ENCODE measurements at regions not wholly inside any gene's neighbourhood (a gene's known extent, or its start where the extent isn't known, plus 50 kb on each side); places are given as distances from the start of the nearest gene placed in this dataset.

DNA sequence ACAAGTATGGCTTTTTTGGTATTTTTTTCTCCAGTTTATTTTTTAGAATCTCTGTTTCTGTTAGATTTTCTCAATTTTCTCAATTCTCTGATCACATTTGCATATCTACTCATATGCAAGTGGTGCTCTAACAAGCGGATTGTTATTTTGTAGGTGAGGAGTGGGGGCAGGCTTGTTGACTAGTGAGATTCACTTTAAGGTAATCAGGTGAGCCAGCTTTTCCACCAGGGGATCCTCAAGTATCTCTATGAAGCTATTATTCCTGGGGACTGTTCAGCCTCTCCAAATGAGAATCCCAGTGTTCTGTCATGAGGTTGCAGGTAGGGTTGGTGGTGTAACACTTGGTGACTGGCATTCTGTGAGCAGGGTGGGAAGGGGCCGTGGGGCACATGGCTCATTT is 274.3 kb upstream of the FERMT1 start:
- H3K9me3 ChIP-seq (ENCODE audit: low read length): no peaks in the 10 kb centered on the region
- H3K79me2 ChIP-seq (replicated peaks; ENCODE audit: insufficient read depth, low read length): no peaks in the 10 kb centered on the region
- H2AFZ ChIP-seq (ENCODE audit: low read depth, low read length): no peak overlapping the region
- H3K9ac ChIP-seq (ENCODE audit: low read length): no peak overlapping the region
- H3K27me3 ChIP-seq (ENCODE audit: insufficient read depth, low read depth, low read length): no peaks in the 10 kb centered on the region
- no peak overlapping the region for H3K27ac ChIP-seq (ENCODE audit: low read length)
- no peaks in the 10 kb centered on the region for H3F3A ChIP-seq (ENCODE audit: insufficient read depth, low read length, poor library complexity, severe bottlenecking)
- H3K36me3 ChIP-seq (ENCODE audit: insufficient read depth, low read length): no peaks in the 10 kb centered on the region
- no peak overlapping the region for H3K4me3 ChIP-seq (ENCODE audit: low read length)
- H3K4me2 ChIP-seq (ENCODE audit: low read length): no peak overlapping the region
- TF ChIP-seq, protein P1, sequence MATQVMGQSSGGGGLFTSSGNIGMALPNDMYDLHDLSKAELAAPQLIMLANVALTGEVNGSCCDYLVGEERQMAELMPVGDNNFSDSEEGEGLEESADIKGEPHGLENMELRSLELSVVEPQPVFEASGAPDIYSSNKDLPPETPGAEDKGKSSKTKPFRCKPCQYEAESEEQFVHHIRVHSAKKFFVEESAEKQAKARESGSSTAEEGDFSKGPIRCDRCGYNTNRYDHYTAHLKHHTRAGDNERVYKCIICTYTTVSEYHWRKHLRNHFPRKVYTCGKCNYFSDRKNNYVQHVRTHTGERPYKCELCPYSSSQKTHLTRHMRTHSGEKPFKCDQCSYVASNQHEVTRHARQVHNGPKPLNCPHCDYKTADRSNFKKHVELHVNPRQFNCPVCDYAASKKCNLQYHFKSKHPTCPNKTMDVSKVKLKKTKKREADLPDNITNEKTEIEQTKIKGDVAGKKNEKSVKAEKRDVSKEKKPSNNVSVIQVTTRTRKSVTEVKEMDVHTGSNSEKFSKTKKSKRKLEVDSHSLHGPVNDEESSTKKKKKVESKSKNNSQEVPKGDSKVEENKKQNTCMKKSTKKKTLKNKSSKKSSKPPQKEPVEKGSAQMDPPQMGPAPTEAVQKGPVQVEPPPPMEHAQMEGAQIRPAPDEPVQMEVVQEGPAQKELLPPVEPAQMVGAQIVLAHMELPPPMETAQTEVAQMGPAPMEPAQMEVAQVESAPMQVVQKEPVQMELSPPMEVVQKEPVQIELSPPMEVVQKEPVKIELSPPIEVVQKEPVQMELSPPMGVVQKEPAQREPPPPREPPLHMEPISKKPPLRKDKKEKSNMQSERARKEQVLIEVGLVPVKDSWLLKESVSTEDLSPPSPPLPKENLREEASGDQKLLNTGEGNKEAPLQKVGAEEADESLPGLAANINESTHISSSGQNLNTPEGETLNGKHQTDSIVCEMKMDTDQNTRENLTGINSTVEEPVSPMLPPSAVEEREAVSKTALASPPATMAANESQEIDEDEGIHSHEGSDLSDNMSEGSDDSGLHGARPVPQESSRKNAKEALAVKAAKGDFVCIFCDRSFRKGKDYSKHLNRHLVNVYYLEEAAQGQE (IDR thresholded peaks at IDR 0.05; ENCODE audit: borderline replicate concordance): no peak
- TF ChIP-seq TAF1 (IDR thresholded peaks at IDR 0.05; ENCODE audit: low read depth) (no peak), RAD21 (conservative IDR thresholded peaks at IDR 0.05) (no peak), SMC3 (conservative IDR thresholded peaks at IDR 0.05; ENCODE audit: poor library complexity) (no peak), EP300 (conservative IDR thresholded peaks at IDR 0.05; ENCODE audit: poor library complexity, severe bottlenecking) (no peak), POLR2AphosphoS5 (IDR thresholded peaks at IDR 0.05) (no peak), MXI1 (conservative IDR thresholded peaks at IDR 0.05; ENCODE audit: poor library complexity, severe bottlenecking) (no peak), EZH2 (IDR thresholded peaks at IDR 0.05; ENCODE audit: borderline replicate concordance, insufficient read depth, low read length, poor library complexity, severe bottlenecking) (no peak)
- TF ChIP-seq, protein P2, sequence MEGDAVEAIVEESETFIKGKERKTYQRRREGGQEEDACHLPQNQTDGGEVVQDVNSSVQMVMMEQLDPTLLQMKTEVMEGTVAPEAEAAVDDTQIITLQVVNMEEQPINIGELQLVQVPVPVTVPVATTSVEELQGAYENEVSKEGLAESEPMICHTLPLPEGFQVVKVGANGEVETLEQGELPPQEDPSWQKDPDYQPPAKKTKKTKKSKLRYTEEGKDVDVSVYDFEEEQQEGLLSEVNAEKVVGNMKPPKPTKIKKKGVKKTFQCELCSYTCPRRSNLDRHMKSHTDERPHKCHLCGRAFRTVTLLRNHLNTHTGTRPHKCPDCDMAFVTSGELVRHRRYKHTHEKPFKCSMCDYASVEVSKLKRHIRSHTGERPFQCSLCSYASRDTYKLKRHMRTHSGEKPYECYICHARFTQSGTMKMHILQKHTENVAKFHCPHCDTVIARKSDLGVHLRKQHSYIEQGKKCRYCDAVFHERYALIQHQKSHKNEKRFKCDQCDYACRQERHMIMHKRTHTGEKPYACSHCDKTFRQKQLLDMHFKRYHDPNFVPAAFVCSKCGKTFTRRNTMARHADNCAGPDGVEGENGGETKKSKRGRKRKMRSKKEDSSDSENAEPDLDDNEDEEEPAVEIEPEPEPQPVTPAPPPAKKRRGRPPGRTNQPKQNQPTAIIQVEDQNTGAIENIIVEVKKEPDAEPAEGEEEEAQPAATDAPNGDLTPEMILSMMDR (IDR thresholded peaks at IDR 0.05; ENCODE audit: poor library complexity, severe bottlenecking): no peak
- H4K20me1 ChIP-seq (ENCODE audit: insufficient read depth): no peaks in the 10 kb centered on the region
- no peaks in the 10 kb centered on the region for H3K9me2 ChIP-seq (ENCODE audit: insufficient read depth, low read length)

DNA sequence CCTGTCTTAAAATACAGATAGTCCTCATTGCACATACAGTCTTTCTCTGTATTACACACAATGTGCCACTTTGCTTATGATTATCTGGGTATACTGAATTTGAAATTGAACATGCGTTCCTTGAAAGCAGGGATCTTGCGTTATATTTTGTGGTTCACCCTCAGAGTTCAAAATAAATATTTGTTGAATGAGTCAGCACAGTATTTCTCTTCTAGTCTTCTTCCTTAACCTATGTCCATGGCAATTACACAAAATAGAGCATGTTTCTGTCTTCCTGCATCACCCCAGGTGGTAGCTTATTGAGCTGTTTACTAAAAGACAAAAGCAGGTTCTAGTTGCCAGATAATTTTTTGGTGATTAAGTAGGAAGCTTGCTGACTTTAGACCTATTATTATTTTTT is 272.9 kb upstream of the FERMT1 start:
- H3K27me3 ChIP-seq (ENCODE audit: insufficient read depth, low read depth, low read length): no peaks in the 10 kb centered on the region
- H3K79me2 ChIP-seq (replicated peaks; ENCODE audit: insufficient read depth, low read length): no peaks in the 10 kb centered on the region
- no peaks in the 10 kb centered on the region for H3K9me2 ChIP-seq (ENCODE audit: insufficient read depth, low read length)
- H3K4me3 ChIP-seq (ENCODE audit: low read length): no peak overlapping the region
- H3K27ac ChIP-seq (ENCODE audit: low read length): no peak overlapping the region
- H4K20me1 ChIP-seq (ENCODE audit: insufficient read depth): no peaks in the 10 kb centered on the region
- TF ChIP-seq, protein P1 (IDR thresholded peaks at IDR 0.05; ENCODE audit: borderline replicate concordance): no peak
- TF ChIP-seq RAD21 (conservative IDR thresholded peaks at IDR 0.05) (no peak), EZH2 (IDR thresholded peaks at IDR 0.05; ENCODE audit: borderline replicate concordance, insufficient read depth, low read length, poor library complexity, severe bottlenecking) (no peak), POLR2AphosphoS5 (IDR thresholded peaks at IDR 0.05) (no peak), SMC3 (conservative IDR thresholded peaks at IDR 0.05; ENCODE audit: poor library complexity) (no peak), MXI1 (conservative IDR thresholded peaks at IDR 0.05; ENCODE audit: poor library complexity, severe bottlenecking) (no peak), EP300 (conservative IDR thresholded peaks at IDR 0.05; ENCODE audit: poor library complexity, severe bottlenecking) (no peak), TAF1 (IDR thresholded peaks at IDR 0.05; ENCODE audit: low read depth) (no peak)
- TF ChIP-seq, protein P2 (IDR thresholded peaks at IDR 0.05; ENCODE audit: poor library complexity, severe bottlenecking): no peak
- H3K36me3 ChIP-seq (ENCODE audit: insufficient read depth, low read length): no peaks in the 10 kb centered on the region
- H2AFZ ChIP-seq (ENCODE audit: low read depth, low read length): no peak overlapping the region
- no peaks in the 10 kb centered on the region for H3F3A ChIP-seq (ENCODE audit: insufficient read depth, low read length, poor library complexity, severe bottlenecking)
- H3K9me3 ChIP-seq (ENCODE audit: low read length): no peaks in the 10 kb centered on the region
- H3K4me2 ChIP-seq (ENCODE audit: low read length): no peak overlapping the region
- no peak overlapping the region for H3K9ac ChIP-seq (ENCODE audit: low read length)
